ENCODE measurements at regions not wholly inside any gene's neighbourhood (a gene's known extent, or its start where the extent isn't known, plus 50 kb on each side); places are given as distances from the start of the nearest gene placed in this dataset.
"Not testable (repeated sequence)": the region's sequence is repeated elsewhere in the genome, so short reads cannot be mapped to it uniquely, and the experiment has no call there.

- not testable (repeated sequence) for DNase-seq (ENCODE audit: low spot score)
Observed at GRCh38 chr3:162717074-162717473, 1220.5 kb downstream of the OTOL1 start.

GRCh38 chr3:162718697-162719096 is 1222.1 kb downstream of the OTOL1 start:
- DNase-seq (ENCODE audit: low spot score), result no peak

- no peak for DNase-seq (ENCODE audit: low spot score)
Observed at GRCh38 chr3:162719684-162720341, 1223.2 kb downstream of the OTOL1 start.

GRCh38 chr3:162721736-162722135 is 1225.1 kb downstream of the OTOL1 start:
- DNase-seq (ENCODE audit: low spot score), result no peak

- DNase-seq (ENCODE audit: low spot score), result no peak
Observed at GRCh38 chr3:162722337-162722736, 1225.7 kb downstream of the OTOL1 start.

- not testable (repeated sequence) for DNase-seq (ENCODE audit: low spot score)
Observed at GRCh38 chr3:162722796-162723195, 1226.2 kb downstream of the OTOL1 start.

- no peak for DNase-seq (ENCODE audit: low spot score)
Observed at GRCh38 chr3:162729686-162730085, 1233.1 kb downstream of the OTOL1 start.

GRCh38 chr3:162731961-162732360 is 1235.4 kb downstream of the OTOL1 start:
- not testable (repeated sequence) for DNase-seq (ENCODE audit: low spot score)

GRCh38 chr3:162738784-162739183 is 1242.2 kb downstream of the OTOL1 start:
- no peak for DNase-seq (ENCODE audit: low spot score)

- no peak for DNase-seq (ENCODE audit: low spot score)
Observed at GRCh38 chr3:162740941-162741596, 1244.5 kb downstream of the OTOL1 start.

GRCh38 chr3:162742159-162742717 is 1245.6 kb downstream of the OTOL1 start:
- no peak for DNase-seq (ENCODE audit: low spot score)

GRCh38 chr3:162743091-162743490 is 1246.5 kb downstream of the OTOL1 start:
- no peak for DNase-seq (ENCODE audit: low spot score)

GRCh38 chr3:162760789-162761188 is 1264.2 kb downstream of the OTOL1 start:
- no peak for DNase-seq (ENCODE audit: low spot score)

- DNase-seq (ENCODE audit: low spot score), result no peak
Observed at GRCh38 chr3:162764051-162764807, 1267.6 kb downstream of the OTOL1 start.

- no peak for DNase-seq (ENCODE audit: low spot score)
Observed at GRCh38 chr3:162764808-162765071, 1268.1 kb downstream of the OTOL1 start.

GRCh38 chr3:162765524-162765923 is 1268.9 kb downstream of the OTOL1 start:
- DNase-seq (ENCODE audit: low spot score), result no peak

GRCh38 chr3:162769564-162769963 is 1273.0 kb downstream of the OTOL1 start:
- DNase-seq (ENCODE audit: low spot score), result no peak

- DNase-seq (ENCODE audit: low spot score), result no peak
Observed at GRCh38 chr3:162770551-162770950, 1273.9 kb downstream of the OTOL1 start.

- DNase-seq (ENCODE audit: low spot score), result no peak
Observed at GRCh38 chr3:162774613-162775100, 1278.0 kb downstream of the OTOL1 start.

GRCh38 chr3:162776148-162776547 is 1279.5 kb downstream of the OTOL1 start:
- no peak for DNase-seq (ENCODE audit: low spot score)

GRCh38 chr3:162777118-162777517 is 1280.5 kb downstream of the OTOL1 start:
- no peak for DNase-seq (ENCODE audit: low spot score)

GRCh38 chr3:162780313-162780712 is 1283.7 kb downstream of the OTOL1 start:
- no peak for DNase-seq (ENCODE audit: low spot score)

- no peak for DNase-seq (ENCODE audit: low spot score)
Observed at GRCh38 chr3:162799910-162800309, 1303.3 kb downstream of the OTOL1 start.

Measured in mucosa of gallbladder (tissue), 1 donor.